DND-41 (cell line): ENCODE measurements at regions not wholly inside any gene's neighbourhood (a gene's known extent, or its start where the extent isn't known, plus 50 kb on each side); places are given as distances from the start of the nearest gene placed in this dataset.

Experiments
- EZH2 ChIP-seq: IDR thresholded peaks from 3 replicates; pipeline ENCODE4 v1.6.1; 2012; ENCODE audit warnings: borderline replicate concordance, low read depth, mild to moderate bottlenecking, moderate library complexity, low read length, inconsistent platforms; ENCODE audit not compliant: severe bottlenecking
- TF ChIP-seq, protein P1 (sequence below): IDR thresholded peaks from 2 replicates; pipeline ENCODE4 v1.5.1; 2012; ENCODE audit warnings: borderline replicate concordance, low read length, moderate library complexity, mild to moderate bottlenecking; ENCODE audit not compliant: poor library complexity, severe bottlenecking; ENCODE audit errors: extremely low read depth

GRCh38 chr12:68477906-68478305, 132.8 kb upstream of the RAP1B start:
- TF ChIP-seq, protein P1, sequence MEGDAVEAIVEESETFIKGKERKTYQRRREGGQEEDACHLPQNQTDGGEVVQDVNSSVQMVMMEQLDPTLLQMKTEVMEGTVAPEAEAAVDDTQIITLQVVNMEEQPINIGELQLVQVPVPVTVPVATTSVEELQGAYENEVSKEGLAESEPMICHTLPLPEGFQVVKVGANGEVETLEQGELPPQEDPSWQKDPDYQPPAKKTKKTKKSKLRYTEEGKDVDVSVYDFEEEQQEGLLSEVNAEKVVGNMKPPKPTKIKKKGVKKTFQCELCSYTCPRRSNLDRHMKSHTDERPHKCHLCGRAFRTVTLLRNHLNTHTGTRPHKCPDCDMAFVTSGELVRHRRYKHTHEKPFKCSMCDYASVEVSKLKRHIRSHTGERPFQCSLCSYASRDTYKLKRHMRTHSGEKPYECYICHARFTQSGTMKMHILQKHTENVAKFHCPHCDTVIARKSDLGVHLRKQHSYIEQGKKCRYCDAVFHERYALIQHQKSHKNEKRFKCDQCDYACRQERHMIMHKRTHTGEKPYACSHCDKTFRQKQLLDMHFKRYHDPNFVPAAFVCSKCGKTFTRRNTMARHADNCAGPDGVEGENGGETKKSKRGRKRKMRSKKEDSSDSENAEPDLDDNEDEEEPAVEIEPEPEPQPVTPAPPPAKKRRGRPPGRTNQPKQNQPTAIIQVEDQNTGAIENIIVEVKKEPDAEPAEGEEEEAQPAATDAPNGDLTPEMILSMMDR: no peak
- TF ChIP-seq EZH2: no peak
